HG02571 (cell line): ENCODE measurements at regions not wholly inside any gene's neighbourhood (a gene's known extent, or its start where the extent isn't known, plus 50 kb on each side); places are given as distances from the start of the nearest gene placed in this dataset.
A peak's percentile ranks its signal among the peaks of the same experiment; 100 is the strongest.

Experiments used
- ATAC-seq: cut with Tn5 transposase; IDR thresholded peaks from one replicate; pipeline ENCODE4 v1.9.1; 2021; ENCODE audit warnings: mild to moderate bottlenecking, moderate library complexity; ENCODE audit not compliant: unreplicated experiment

DNA sequence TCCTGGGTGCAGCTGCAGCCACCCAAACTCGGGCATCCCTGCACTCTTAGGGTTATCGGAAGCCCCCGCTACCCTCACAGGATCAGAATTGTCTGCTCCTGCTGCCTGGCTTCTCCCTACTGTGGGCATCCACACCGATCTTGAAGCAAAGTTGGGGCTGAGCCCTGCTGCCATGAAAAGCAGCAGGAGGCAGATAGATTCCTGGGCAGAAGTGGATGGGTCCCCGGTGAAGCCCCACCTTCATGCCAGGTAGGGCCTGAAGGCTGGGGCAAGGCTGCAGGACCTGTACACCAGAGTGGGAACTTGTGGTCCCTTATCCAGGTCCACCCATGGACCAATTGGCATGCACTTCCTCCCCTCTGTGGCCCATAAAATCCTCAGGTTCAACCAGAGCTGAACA, 922.6 kb upstream of the KCND2 start:
- ATAC-seq = no peak

DNA sequence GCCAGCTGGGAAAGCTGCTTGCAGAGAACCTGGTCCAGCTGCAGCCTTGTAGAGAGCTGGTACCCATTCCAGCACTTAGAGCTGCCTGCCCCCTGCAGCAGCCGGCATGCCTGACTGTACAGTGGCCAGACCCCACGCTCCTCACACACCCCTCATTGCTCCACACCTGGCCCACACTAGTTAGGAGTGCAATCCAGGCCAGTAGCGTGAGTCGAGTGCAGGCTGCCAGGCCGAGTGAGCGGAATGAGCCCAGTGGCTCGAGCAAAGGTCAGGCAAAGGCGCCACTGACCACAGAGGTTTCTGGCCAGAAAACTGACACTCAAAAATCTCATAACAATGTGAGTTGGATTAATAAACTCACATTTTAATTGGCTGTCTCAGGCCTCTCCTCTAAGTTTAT, 921.7 kb upstream of the KCND2 start:
- ATAC-seq = no peak

DNA sequence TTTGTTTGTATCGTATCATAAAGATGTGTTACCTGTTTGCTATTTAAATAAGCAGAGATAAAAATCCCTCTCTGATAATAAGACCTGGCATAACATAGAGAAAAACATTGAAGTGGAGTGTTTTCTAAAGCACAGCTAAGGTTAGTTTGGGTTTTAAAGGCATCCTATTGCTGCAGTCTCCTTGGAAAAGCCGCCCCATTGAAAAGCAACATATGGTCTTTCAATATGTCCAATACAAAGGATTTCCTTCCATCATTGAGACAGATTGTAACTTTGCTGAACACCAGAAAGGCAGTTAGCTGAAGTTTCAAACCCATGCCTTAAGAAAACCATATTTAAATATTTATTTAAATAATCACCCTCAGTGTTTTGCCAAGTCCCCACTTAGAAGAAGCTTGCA, 898.5 kb upstream of the KCND2 start:
- ATAC-seq = no peak

DNA sequence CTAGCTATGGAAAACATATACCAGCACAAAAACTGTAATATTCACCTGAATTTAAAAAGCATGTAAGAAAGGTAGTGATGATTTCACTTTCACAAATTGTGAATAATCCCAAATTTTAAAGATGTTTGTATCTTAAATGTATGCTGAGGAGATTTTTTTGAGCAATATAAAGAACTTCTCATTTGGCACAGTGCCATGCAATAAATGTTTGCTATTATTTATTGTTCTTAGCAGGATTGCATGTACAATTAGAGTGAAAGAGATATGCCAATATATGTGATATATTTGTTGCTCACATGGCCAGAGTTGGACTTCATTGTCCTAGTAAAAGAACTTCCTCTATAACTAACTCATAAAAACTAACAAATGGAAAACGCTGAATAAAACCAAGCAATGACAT, 895.1 kb upstream of the KCND2 start:
- ATAC-seq = no peak

DNA sequence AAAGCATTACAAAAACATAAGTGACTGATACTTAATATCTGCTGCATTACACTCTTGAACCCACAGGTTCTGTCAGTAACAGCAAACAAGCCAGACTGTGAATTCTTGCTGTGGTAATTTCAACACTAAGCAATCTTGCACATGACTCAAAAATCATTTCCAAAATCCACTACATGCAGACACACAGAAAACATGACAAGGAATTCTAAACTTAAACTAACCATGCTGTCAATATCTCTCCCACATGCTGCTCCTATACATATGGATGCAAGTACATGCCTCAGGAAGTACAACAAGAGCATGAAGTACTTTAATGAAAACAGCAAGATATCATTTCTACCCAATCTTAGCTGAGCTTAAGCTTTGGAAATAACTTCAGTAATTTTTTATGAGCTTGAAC, 890.2 kb upstream of the KCND2 start:
- no peak for ATAC-seq

DNA sequence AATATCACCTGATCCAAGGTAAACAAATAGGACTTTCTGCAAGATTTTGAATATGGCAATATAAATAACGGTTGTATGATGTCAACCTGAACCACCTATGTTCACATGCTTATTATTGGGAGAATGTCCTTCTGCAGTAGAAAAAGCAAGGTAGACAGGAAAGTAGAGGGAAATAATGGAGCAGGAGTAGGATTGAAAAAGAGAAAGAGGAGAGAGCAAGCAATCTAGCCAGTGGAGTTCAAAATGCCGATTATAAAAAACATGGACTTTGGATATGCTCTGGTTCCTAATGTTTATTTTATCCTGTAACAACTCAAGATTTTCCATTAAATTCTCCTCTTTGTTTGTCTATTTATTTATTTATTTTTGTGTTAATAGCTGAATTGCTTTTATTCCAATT, 878.0 kb upstream of the KCND2 start:
- no peak for ATAC-seq

DNA sequence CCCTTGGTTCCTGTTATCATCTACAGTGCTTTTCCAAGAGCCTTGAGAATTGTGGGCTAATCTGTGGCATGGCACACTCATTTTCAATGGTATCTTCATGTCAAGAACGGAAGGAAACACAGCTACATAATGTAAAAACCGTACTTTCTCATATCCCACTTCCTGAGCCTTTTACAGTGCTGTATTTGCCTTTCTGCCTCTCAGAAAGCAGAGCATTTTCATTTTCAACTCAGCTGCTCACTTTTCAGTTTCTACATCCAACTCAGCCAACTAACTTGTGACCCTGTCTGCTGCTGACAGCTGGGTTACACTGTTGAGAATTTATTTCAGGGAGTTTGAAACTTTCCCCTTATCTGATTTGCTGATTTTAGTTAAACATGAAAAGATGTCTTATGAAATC, 875.8 kb upstream of the KCND2 start:
- ATAC-seq = peak; percentile 82

DNA sequence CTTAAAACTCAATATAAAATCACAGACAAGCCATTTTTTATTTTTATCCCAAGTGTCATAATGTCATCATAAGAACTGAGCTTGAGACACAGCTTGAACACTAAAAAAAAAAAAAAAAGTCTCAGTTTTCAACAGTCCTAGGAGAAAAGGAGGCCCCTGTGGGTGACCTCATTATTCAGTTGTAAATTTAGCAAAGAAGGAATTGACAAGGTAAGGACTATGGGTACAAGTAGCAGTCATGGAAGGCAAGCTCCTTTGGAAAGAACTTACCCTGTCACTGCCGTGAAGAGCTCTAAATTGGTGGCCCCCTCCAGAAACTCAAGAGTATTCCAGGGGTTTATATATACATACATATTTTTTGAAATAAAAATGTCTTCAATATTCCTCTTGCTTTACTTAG, 864.4 kb upstream of the KCND2 start:
- no peak for ATAC-seq

DNA sequence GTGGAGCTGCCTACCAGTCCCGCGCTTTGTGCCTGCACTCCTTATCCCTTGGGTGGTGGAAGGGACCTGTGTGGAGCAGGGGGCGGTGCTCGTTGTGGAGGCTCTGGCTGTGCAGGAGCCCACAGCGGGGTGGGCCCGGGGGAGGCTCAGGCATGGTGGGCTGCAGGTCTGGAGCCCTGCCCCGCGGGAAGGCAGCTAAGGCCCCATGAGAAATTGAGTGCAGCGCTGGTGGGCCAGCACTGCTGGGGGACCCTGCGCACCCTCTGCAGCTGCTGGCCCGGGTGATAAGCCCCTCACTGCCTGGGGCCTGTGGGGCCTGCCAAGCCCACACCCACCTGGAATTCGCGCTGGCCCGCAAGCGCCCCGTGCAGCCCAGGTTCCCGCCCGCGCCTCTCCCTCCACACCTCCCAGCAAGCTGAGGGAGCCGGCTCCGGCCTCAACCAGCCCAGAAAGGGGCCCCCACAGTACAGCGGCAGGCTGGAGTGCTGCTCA, 859.6 kb upstream of the KCND2 start:
- ATAC-seq = no peak

DNA sequence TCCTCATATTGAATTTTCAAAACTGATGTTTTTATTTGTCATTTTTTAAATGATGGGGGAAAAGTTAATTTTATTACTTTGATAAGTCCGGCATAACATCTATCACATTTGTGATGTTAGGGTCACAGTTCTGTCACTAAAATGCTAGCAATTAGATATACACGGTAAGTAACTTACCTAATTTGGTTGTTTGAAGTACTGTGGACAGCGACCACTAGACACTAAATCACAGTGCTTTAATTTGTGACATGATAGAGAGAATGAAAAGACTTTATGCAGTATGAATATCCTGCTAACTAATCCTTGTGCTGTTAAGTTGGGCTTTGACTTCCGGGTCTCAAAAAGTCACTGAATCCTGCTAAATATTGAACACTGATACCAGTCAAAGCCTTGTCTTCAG, 857.3 kb upstream of the KCND2 start:
- no peak for ATAC-seq

DNA sequence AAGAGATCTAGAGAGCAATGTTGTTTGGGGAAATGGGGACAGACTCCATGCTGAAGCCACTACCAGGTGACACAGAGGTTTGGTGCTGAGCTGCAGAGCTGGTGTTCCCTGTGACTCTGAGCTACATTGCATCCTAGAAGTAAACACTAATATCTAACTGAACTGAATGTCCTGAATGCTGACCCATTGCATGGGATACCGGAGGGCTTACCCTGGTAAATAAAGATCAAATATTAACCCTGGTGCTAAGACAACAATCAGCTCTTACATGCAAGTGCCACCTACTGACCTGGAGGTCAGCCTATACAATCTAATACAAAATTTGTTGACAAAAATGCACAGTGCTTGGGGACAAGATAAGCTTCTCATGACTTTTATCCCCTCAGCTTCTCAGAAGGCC, 851.3 kb upstream of the KCND2 start:
- ATAC-seq = no peak

DNA sequence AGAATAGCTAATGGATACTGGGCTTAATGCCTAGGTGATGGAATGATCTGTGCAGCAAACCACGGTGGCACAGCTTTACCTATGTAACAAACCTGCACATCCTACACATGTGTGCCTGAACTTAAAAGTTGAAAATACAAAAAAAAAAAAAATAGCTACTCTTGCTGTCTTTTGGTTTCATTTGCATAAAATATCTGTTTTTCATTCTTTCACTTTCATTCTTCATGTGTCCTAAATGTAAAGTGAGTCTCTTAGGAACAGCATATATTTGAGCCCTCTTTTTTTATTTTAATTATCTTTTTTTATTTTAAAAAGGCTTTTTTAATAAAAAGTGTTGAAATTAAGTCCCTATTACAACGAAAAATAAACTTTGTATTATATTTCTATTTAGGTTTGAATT, 836.1 kb upstream of the KCND2 start:
- ATAC-seq = no peak

DNA sequence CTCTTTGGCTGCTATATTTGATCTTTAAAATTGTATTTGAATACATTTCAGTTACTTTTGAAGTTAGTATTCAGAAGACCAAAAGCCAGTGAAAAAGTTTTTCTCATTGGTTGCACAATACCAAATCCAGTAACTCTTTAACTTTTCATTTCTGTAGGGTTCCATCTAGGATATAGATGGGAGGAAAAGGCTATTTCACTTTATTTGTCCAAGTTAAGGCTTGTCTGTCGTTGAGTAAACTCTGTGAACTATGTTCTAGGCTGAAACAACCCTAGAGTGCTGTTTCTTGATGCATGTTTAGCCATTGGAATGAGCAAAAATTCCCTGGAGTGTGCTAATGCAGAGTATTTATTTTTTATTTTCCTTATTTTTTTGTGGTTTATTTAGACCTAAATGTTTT, 834.7 kb upstream of the KCND2 start:
- no peak for ATAC-seq

DNA sequence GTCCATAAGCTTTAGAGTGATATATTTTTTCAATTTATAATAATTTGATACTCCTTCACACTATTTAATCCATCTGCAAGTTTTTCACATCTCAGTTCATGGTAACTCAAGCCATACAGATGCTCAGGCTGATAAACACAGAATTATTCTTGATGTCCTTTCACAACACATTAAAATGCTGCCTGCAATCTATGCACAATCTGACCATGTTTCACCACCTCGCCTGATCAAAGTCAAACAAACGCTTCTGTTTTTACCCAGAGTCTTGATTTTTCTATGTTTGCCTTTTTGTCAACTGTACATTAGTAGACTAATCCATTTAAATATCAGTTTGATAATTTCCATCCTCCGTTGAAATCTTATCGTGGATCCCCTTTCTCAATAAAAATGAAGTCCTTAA, 833.8 kb upstream of the KCND2 start:
- no peak for ATAC-seq

DNA sequence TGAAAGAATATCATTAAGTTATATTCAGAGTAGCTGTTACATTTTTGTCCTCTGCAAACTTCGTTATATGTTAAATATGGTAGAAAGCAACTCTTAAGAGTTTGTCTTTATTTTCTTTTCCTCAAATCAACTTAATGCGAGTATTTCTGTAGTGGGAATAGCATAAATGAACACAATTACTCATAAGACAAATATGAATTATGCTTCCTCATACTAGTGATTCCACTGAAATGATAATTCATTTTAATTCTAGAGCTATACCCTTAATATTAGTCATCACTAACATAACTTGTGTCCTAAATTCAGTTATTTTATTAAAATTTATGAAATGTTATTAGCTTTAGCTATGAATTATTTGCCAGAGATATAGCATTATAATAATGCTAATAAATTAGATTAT, 820.6 kb upstream of the KCND2 start:
- ATAC-seq = no peak

DNA sequence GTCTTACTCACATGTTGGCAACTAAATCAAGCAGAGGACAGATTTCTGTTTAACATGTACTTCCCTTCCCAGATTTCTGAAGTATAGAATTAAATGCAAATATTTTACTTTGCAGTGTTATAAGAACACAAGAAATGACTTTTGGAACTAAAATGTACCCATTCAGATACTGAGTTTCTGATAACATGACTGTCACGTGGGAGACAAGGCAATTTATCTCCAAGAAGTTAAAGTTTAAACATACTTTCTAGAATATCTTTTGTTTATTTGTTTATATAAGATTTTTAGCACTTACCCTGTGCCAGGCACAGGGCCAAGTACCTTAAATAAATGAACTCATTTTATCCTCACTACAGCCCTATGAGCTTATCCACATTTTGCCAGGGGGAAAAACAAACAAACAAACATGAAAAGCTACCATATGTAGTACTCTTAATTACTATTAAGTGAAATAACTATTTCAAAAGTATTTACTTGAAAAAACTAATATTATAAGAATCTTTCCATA, 807.1 kb upstream of the KCND2 start:
- no peak for ATAC-seq

DNA sequence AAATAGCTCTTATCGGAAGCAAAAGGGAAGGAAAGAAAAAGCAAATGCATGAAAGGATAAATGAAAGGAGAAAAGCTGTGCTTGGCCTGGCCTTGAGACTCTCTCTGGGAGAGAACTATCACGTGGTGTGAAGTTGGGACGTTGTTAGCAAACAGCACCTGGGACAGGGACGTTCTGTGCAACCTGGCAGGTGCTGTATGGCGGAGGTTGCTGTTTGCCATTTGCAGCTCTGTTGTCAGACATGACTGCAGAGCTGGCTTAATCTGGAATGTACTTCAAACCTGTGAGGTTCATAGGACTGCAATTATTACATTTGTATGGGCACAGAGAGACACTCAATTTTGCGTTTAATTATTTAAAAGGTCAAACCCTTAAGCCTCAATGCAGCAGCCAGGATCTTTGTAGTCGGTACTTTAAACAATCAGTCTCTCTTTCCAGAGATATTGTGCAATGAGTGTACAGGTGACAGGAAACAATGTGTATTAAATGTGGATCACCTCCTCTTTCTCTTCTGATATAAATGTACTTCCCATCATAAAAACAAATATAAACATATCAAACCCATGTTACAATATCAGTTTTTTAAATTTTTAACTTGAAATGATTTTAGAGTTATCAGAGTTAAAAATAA, 800.5 kb upstream of the KCND2 start:
- ATAC-seq = no peak

DNA sequence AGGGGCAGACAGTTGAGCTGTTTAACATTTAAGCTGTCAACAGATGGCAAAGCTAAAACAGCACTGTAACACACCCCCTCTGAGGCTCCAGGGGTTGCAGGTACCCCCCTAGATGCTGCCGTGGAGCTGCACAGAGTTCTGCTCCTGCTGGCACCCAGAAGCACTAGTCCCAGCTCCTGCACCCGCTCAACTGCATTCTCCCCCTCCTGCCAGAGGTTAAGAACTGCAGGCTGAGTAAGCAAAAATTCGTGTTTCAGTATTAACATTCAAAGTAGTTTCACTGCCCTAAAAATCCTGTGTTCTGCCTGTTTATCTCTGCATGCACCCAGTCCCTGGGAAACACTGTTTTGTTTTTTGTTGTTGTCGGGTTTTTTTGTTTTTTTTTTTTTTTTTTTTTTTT, 790.8 kb upstream of the KCND2 start:
- ATAC-seq = peak; percentile 86

DNA sequence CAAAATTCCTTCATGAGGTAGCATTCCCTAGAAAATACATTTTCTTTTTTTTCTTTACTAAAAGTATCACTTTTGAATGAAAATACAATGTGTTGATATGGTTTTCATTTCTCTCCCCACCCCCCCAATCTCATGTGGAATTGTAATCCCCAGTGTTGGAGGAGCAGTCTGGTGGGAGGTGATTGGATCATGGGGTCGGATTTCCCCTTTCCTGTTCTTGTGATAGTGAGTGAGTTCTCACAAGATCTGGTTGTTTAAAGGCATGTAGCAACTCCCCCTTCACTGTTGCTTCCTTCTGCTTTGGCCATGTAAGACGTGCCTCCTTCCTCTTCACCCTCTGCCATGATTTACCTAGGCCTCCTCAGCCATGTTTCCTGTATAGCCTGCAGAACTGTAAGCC, 790.3 kb upstream of the KCND2 start:
- ATAC-seq = no peak

DNA sequence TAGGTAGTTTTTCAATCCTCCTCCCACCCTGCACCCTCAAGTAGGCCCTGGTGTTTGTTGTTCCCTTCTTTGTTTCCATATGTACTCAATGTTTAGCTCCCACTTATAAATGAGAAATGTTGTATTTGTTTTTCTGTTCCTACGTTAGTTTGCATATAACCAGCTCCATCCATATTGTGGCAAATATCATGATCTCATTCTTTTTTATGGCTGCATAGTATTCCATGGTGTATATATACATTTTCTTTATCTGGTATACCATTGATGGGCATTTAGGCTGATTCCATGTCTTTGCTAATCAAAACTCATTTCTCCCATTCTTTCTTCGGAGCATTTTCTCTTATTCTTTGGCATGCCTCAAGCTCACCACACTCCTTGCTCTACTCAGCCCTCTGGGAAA, 789.6 kb upstream of the KCND2 start:
- ATAC-seq = no peak

DNA sequence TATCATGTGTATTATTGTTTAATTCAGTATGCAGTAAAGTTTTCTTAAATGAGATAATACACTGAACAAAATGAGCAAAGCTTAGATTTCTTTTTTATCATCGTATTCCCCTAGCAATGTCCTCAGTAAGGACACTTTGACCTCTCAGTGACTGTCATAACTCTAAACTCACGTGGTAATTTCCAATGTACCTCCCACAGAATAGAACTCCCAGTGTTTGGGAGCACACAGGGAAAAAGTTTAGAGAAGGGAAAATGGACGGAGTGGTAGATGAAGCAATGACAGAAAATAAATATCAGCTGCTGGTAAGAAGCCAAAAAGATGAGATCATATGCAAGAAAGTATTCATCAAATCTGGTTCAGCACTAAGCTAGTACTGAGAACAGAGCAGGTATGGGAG, 758.6 kb upstream of the KCND2 start:
- ATAC-seq = no peak

DNA sequence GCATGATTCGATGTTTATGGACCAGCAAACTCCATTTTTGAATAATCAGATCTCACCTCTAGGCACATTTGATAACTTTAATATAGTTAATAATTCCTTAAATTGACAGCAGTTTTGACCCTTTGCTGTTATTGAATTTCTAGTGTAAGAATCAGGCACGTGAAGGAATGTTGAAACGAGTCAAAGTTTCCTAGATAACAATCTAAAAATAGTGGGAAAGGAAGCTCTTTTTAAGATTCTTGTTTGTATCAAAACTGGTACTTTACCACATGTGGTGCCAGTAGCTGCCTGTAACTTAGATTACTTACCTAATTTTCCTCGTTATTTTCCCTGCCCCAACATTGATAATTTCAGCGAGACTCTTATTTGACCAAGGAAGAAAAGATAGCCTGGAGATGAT, 757.8 kb upstream of the KCND2 start:
- ATAC-seq = no peak

DNA sequence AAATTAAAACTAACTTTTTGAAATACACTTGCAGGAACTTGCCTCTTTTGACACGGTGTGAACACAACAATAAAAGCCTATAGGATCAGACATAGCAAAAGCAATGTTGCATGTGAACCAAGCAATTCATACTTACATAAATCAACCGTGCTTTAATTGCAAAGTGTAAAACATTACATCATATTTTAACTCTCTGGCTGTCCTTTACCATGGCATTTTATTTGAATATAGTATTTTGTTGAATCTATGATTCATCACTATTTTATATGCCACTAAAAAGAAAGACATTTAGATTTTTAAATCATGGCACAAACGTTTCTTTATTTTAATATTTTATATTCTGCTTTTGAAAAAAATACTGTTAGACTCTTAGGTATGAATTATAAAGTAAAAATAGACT, 757.0 kb upstream of the KCND2 start:
- no peak for ATAC-seq
